HCT116 (cell line): ENCODE measurements at regions not wholly inside any gene's neighbourhood (a gene's known extent, or its start where the extent isn't known, plus 50 kb on each side); places are given as distances from the start of the nearest gene placed in this dataset.

Source experiments
- ATAC-seq: fragments of 200-7000 bp; cut with Tn5 transposase; 2 replicates; pipeline ENCODE4 v1.9.1; 2020; ENCODE audit warnings: mild to moderate bottlenecking, moderate library complexity
- BruUV-seq: library from RNA; stranded (reverse); fragments of 400-500 nt; replicated peaks from 2 replicates; lab custom pipeline; 2021; lab: Mats Ljungman, UMichigan
- CTCF ChIA-PET: fragments of 300-600 bp; sonication (Branson Sonifier 250); formaldehyde crosslinking; loops from one replicate; lab custom pipeline; 2021; ENCODE audit warnings: antibody characterized with exemption; lab: Charles Lee
- POLR2A ChIA-PET: fragments of 300-600, 350-600 bp; sonication (Branson Sonifier 250); formaldehyde crosslinking; loops from one replicate; lab custom pipeline; 2021; ENCODE audit warnings: antibody characterized with exemption; lab: Charles Lee
- RAD21 ChIA-PET, 2 experiments: fragments of 300-600 bp; sonication (Branson Sonifier 250); formaldehyde crosslinking; loops; one replicate each; lab custom pipeline; 2023; ENCODE audit warnings: low total read pairs in 2 of 2; ENCODE audit not compliant: uncharacterized antibody in 2 of 2, unreplicated experiment in 2 of 2, low non-redundant PET in 1 of 2; lab: Charles Lee
- DNase-seq: peaks from one replicate; pipeline ENCODE4 v3.0.0-alpha.2; 2010; ENCODE audit warnings: low read depth, low spot score
- H2AFZ ChIP-seq: fragments of 200-600 bp; shearing (Covaris generic), sonication (generic); 2 replicates; pipeline ENCODE4 v1.6.1; 2017; ENCODE audit warnings: low read depth, mixed run types, mixed read lengths, antibody characterized with exemption, low read length; ENCODE audit not compliant: poor library complexity, severe bottlenecking
- H3K27ac ChIP-seq: 2 replicates; pipeline ENCODE4 v1.5.1; 2012; ENCODE audit warnings: low read depth, low read length
- H3K27me3 ChIP-seq: fragments of 200-600 bp; sonication (generic); 2 replicates; pipeline ENCODE4 v1.6.1; 2016; ENCODE audit warnings: mixed run types, low read length, mixed read lengths; ENCODE audit not compliant: insufficient read depth
- H3K36me3 ChIP-seq, 2 experiments: fragments of 200-500 bp in 1 of 2; fragments of 200-600 bp in 1 of 2; sonication (Bioruptor generic) in 1 of 2; sonication (generic) in 1 of 2; 2 replicates each; pipeline versions ENCODE4 v1.5.1 to v1.6.1; 2014 to 2016; ENCODE audit warnings: low read length in 2 of 2, inconsistent platforms in 1 of 2, mixed read lengths in 1 of 2, mixed run types in 1 of 2; ENCODE audit not compliant: insufficient read depth in 2 of 2, control insufficient read depth in 1 of 2
- H3K4me1 ChIP-seq, 2 experiments: fragments of 200-600 bp in 1 of 2; sonication (generic) in 1 of 2; 2 replicates each; pipeline versions ENCODE4 v1.5.1 to v1.6.1; 2012 to 2017; ENCODE audit warnings: low read length in 2 of 2, inconsistent platforms in 1 of 2, mild to moderate bottlenecking in 1 of 2, mixed read lengths in 1 of 2, mixed run types in 1 of 2, moderate library complexity in 1 of 2; ENCODE audit not compliant: insufficient read depth in 2 of 2, control insufficient read depth in 1 of 2
- H3K4me2 ChIP-seq: fragments of 200-600 bp; sonication (generic); 2 replicates; pipeline ENCODE4 v1.6.1; 2017; ENCODE audit warnings: mixed run types, low read length, mixed read lengths
- H3K4me3 ChIP-seq, 2 experiments: fragments of 200-600 bp in 1 of 2; sonication (generic) in 1 of 2; replicated peaks in 1 of 2; 2 replicates each; pipeline ENCODE4 v1.5.1; 2011 to 2016; ENCODE audit warnings: low read length in 2 of 2, control low read depth in 1 of 2, low read depth in 1 of 2, mild to moderate bottlenecking in 1 of 2, mixed read lengths in 1 of 2, mixed run types in 1 of 2
- H3K79me2 ChIP-seq: fragments of 200-600 bp; sonication (generic); 2 replicates; pipeline ENCODE4 v1.6.1; 2017; ENCODE audit warnings: mild to moderate bottlenecking, mixed run types, low read length, moderate library complexity, mixed read lengths; ENCODE audit not compliant: insufficient read depth
- H3K9ac ChIP-seq: fragments of 200-600 bp; sonication (generic); 2 replicates; pipeline ENCODE4 v1.6.1; 2016; ENCODE audit warnings: low read length, mixed read lengths
- H3K9me2 ChIP-seq: fragments of 200-600 bp; sonication (generic), shearing (Covaris generic); 2 replicates; pipeline ENCODE4 v1.6.1; 2017; ENCODE audit warnings: mixed run types, mild to moderate bottlenecking, moderate library complexity; ENCODE audit not compliant: insufficient read depth
- H3K9me3 ChIP-seq, 2 experiments: fragments of 200-500 bp in 1 of 2; fragments of 200-600 bp in 1 of 2; sonication (Bioruptor generic) in 1 of 2; sonication (generic) in 1 of 2; 2 replicates each; pipeline ENCODE4 v1.6.1; 2014 to 2017; ENCODE audit warnings: low read length in 2 of 2, mixed read lengths in 2 of 2, inconsistent platforms in 1 of 2, low read depth in 1 of 2, mild to moderate bottlenecking in 1 of 2, mixed run types in 1 of 2, moderate library complexity in 1 of 2; ENCODE audit not compliant: control insufficient read depth in 1 of 2, insufficient read depth in 1 of 2
- H4K20me1 ChIP-seq: fragments of 200-600 bp; sonication (generic), shearing (Covaris generic); 2 replicates; pipeline ENCODE4 v1.6.1; 2017; ENCODE audit warnings: mixed run types, mild to moderate bottlenecking, moderate library complexity; ENCODE audit not compliant: insufficient read depth
- CBX3 ChIP-seq: IDR thresholded peaks from 2 replicates; pipeline ENCODE4 v1.6.1; 2012; ENCODE audit warnings: low read depth
- CEBPB ChIP-seq: IDR thresholded peaks from 2 replicates; pipeline ENCODE4 v1.6.1; 2012; ENCODE audit warnings: low read depth
- EGR1 ChIP-seq: IDR thresholded peaks from 2 replicates; pipeline ENCODE4 v1.6.1; 2012; ENCODE audit warnings: low read depth
- EZH2 ChIP-seq: fragments of 200-600 bp; sonication (generic); IDR thresholded peaks from 2 replicates; pipeline ENCODE4 v1.6.1; 2017; ENCODE audit warnings: antibody characterized with exemption, mixed run types
- EZH2phosphoT487 ChIP-seq: fragments of 200-600 bp; IDR thresholded peaks from 2 replicates; pipeline ENCODE4 v1.6.1; 2018; ENCODE audit warnings: antibody characterized with exemption, borderline replicate concordance
- FOSL1 ChIP-seq: IDR thresholded peaks from 2 replicates; pipeline ENCODE4 v1.6.1; 2012; ENCODE audit warnings: low read depth
- POLR2AphosphoS5 ChIP-seq: IDR thresholded peaks from 2 replicates; pipeline ENCODE4 v1.6.1; 2011; ENCODE audit warnings: mild to moderate bottlenecking, low read depth, low read length, moderate library complexity
- SIN3A ChIP-seq: IDR thresholded peaks from 2 replicates; pipeline ENCODE4 v1.6.1; 2012; ENCODE audit warnings: low read depth
- SRF ChIP-seq: IDR thresholded peaks from 2 replicates; pipeline ENCODE4 v1.6.1; 2012; ENCODE audit warnings: low read depth
- intact Hi-C: fragments of 100-400 bp; cut with micrococcal nuclease; formaldehyde crosslinking; loops from 2 replicates; pipeline ENCODE4 v1.10.0; 2022
- TF ChIP-seq, protein P1 (sequence below): IDR thresholded peaks from 2 replicates; pipeline ENCODE4 v1.6.1; 2012; ENCODE audit warnings: low read depth

DNA sequence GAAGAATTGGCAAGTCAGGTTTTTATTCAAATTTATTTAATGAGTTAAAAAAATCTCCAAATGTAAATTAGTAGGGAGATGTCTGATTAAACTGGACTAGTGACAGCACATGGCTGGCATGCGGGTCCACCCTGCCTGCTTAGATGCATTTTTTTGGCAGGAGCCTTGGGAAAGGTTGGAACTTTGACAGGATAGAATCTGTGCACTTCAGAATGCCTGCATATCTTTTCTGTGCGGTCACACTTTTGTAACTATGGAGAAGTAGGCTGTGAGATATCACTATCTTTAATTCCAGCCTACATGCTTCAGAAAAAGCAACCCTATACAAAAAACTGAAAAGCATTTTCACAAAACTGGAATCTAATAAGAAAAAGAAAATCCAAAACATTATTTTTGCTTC is 317.8 kb downstream of the MBD2 start:
- Histone ChIP-seq H3K27ac (no peak overlapping the region), H3K27me3 (no peaks in the 10 kb centered on the region), H3K36me3 (no peaks in the 10 kb centered on the region), H4K20me1 (no peaks in the 10 kb centered on the region)
- intact Hi-C loops, result no loop called here
- POLR2A ChIA-PET, result no interaction called here
- TF ChIP-seq POLR2AphosphoS5 (no peak), EZH2 (no peak)
- TF ChIP-seq, protein P1, sequence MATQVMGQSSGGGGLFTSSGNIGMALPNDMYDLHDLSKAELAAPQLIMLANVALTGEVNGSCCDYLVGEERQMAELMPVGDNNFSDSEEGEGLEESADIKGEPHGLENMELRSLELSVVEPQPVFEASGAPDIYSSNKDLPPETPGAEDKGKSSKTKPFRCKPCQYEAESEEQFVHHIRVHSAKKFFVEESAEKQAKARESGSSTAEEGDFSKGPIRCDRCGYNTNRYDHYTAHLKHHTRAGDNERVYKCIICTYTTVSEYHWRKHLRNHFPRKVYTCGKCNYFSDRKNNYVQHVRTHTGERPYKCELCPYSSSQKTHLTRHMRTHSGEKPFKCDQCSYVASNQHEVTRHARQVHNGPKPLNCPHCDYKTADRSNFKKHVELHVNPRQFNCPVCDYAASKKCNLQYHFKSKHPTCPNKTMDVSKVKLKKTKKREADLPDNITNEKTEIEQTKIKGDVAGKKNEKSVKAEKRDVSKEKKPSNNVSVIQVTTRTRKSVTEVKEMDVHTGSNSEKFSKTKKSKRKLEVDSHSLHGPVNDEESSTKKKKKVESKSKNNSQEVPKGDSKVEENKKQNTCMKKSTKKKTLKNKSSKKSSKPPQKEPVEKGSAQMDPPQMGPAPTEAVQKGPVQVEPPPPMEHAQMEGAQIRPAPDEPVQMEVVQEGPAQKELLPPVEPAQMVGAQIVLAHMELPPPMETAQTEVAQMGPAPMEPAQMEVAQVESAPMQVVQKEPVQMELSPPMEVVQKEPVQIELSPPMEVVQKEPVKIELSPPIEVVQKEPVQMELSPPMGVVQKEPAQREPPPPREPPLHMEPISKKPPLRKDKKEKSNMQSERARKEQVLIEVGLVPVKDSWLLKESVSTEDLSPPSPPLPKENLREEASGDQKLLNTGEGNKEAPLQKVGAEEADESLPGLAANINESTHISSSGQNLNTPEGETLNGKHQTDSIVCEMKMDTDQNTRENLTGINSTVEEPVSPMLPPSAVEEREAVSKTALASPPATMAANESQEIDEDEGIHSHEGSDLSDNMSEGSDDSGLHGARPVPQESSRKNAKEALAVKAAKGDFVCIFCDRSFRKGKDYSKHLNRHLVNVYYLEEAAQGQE, result no peak
- TF ChIP-seq, all 23 proteins: peak for 0
- DNase-seq, result no peak
- Histone ChIP-seq H3K4me2 (no peak overlapping the region), H3K4me3 (no peak overlapping the region), H3K9ac (no peak overlapping the region), H3K9me2 (no peaks in the 10 kb centered on the region), H2AFZ (no peak overlapping the region), H3K4me1 (no peaks in the 10 kb centered on the region), H3K79me2 (no peaks in the 10 kb centered on the region), H3K9me3 (no peaks in the 10 kb centered on the region)
- BruUV-seq, result no TSS peak
- RAD21 ChIA-PET, result no interaction called here
- CTCF ChIA-PET, result no interaction called here
- no peak for ATAC-seq

DNA sequence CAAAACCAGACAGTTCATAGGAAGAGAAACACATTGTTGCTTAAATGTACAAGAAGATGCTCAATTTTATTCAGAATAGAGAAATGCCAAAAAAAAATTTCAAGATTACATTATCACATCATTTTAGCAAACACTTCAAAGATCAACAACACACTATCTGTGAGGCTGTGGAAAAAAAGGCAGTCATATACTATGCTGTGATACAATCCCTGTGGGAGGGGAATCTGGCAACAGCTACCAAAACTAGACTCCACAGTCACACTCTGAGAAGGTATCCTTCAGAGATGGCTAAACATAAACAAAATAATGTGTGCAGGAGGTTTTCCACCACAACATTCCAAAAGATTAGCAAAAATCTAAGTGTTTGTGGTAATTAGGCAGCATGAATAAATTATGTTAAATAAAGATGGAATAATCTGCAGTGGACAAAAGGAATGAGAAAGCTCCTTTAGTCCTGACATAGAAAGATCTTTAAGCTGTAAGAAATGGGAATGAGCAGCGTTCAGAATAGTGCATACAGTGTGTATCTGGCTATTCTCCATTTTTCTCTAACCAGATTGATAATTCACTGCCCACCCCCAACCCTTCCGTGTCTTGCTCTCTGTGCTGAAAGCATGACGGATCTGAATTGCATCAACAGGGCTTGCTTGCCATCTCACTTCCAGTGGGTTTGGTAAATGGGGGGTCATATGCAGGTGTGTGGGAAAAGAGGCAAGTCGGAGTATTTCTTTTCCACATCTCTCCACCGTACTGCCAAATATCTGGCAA is 329.6 kb downstream of the MBD2 start:
- TF ChIP-seq EGR1 (no peak), EZH2phosphoT487 (no peak), CEBPB (no peak), POLR2AphosphoS5 (no peak), SIN3A (no peak), SRF (no peak), FOSL1 (no peak), CBX3 (no peak)
- TF ChIP-seq, protein P1, result no peak
- Histone ChIP-seq H3K4me1 (no peaks in the 10 kb centered on the region), H3K36me3 (no peaks in the 10 kb centered on the region), H3K9me3 (0 out of 4 replicates have a peak, but pooled peaks cover 0 to 3% of the 10 kb centered on the region in 2 experiments), H2AFZ (no peak overlapping the region), H3K79me2 (no peaks in the 10 kb centered on the region), H3K9me2 (no peaks in the 10 kb centered on the region), H3K27ac (no peak overlapping the region), H3K27me3 (0 out of 2 replicates have a peak, but pooled peaks cover 4% of the 10 kb centered on the region), H3K4me3 (no peak overlapping the region), H3K4me2 (no peak overlapping the region), H3K9ac (no peak overlapping the region), H4K20me1 (no peaks in the 10 kb centered on the region)
- ATAC-seq (no peak), DNase-seq (no peak)
- POLR2A ChIA-PET, result no interaction called here
- no TSS peak for BruUV-seq
- CTCF ChIA-PET, result no interaction called here
- RAD21 ChIA-PET, result no interaction called here
- intact Hi-C loops, result no loop called here
